Tibial nerve (tissue), 4 donors: ENCODE measurements at regions not wholly inside any gene's neighbourhood (a gene's known extent, or its start where the extent isn't known, plus 50 kb on each side); places are given as distances from the start of the nearest gene placed in this dataset.

Experiments used
- EP300 ChIP-seq, 2 donors: sonication (generic); formaldehyde crosslinking; IDR thresholded peaks; one replicate each; pipeline ENCODE4 v1.6.1; 2017; ENCODE audit warnings: antibody characterized with exemption in 2 of 2, mild to moderate bottlenecking in 1 of 2
- TF ChIP-seq, protein P1 (sequence below), 5 experiments: fragments of 200-600 bp in 3 of 5; fragments of 450-650 bp in 2 of 5; sonication (generic) in 3 of 5; IDR thresholded peaks; one replicate each; pipeline ENCODE4 v1.5.1; 2016 to 2019; ENCODE audit warnings: antibody characterized with exemption in 5 of 5, mild to moderate bottlenecking in 3 of 5, moderate library complexity in 2 of 5

DNA sequence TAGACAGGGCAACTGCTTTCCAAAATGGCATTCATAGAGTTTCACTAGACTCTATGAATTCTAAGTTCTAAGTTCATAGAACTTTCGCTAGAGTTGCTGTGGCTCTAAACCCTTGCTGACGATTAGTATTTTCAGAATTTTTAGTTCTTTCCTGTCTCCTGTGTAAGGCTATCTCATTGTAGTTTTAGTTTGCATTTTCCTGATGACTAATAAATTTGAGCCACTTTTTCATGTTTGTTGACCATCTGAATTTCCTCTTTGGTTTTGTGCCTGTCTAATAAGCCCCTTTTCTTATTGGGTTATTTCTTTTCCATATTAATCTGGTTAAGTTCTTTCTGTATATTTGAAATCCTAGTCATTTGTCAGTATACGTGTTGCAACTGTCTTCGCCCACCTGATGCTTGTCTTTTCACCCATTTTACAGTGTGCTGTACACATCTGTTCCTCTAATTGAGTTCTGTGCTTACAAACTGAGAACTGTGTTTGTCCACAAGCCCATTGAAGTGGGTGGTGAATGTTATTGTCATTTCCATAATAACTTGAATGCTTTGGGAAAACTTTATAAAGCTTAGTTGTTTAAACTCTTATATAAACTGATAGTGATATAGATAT lies 177.7 kb upstream of the CDYL start:
- TF ChIP-seq, protein P1, sequence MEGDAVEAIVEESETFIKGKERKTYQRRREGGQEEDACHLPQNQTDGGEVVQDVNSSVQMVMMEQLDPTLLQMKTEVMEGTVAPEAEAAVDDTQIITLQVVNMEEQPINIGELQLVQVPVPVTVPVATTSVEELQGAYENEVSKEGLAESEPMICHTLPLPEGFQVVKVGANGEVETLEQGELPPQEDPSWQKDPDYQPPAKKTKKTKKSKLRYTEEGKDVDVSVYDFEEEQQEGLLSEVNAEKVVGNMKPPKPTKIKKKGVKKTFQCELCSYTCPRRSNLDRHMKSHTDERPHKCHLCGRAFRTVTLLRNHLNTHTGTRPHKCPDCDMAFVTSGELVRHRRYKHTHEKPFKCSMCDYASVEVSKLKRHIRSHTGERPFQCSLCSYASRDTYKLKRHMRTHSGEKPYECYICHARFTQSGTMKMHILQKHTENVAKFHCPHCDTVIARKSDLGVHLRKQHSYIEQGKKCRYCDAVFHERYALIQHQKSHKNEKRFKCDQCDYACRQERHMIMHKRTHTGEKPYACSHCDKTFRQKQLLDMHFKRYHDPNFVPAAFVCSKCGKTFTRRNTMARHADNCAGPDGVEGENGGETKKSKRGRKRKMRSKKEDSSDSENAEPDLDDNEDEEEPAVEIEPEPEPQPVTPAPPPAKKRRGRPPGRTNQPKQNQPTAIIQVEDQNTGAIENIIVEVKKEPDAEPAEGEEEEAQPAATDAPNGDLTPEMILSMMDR (IDR thresholded peaks at IDR 0.05) = no peak
- TF ChIP-seq EP300 (IDR thresholded peaks at IDR 0.05) = no peak
